NCI-H2081 (cell line): ENCODE measurements at regions not wholly inside any gene's neighbourhood (a gene's known extent, or its start where the extent isn't known, plus 50 kb on each side); places are given as distances from the start of the nearest gene placed in this dataset.
A peak's percentile ranks its signal among the peaks of the same experiment; 100 is the strongest.

Experiments
- DNase-seq, 2 experiments: peaks; one replicate each; lab custom pipeline; 2025; lab: John Stamatoyannopoulos, UW

- DNase-seq = no peak
These were observed 230.3 kb upstream of the MEOX2 start for GRCh38 chr7:15916681-15917380.

DNA sequence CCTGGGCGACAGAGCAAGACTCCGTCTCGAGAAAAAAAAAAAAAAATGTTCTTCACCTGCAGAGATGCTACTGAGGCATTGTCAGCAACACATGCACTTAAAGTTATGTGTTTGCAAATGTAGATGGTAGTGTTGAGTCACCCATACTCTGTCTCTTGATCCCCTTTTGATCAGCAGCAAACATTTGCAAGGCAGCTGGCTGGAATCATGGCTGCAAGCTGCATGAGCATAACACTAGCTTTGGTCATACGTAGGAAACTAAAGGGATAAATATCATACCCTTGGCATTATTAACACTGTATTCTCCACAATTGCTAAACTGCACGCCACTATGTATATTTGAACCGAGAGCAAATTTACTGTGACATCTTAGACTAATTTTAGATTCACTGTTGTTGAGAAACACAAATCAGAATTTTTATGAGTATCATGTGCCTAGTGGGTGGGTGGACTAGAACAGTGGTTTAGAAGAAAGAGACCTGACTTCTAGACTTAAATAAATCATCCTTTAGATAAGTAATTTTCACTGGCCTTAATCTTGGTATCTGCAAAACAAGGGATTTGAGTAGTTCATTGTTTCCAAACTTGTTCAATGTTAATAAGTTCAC is 229.3 kb upstream of the MEOX2 start:
- no peak for DNase-seq

GRCh38 chr7:15914611-15915010 is 228.1 kb upstream of the MEOX2 start:
- DNase-seq = no peak

GRCh38 chr7:15906436-15906835 is 220.0 kb upstream of the MEOX2 start:
- no peak for DNase-seq

GRCh38 chr7:15905251-15906040 is 219.0 kb upstream of the MEOX2 start:
- DNase-seq = no peak

- no peak for DNase-seq
These were observed 204.8 kb upstream of the MEOX2 start for GRCh38 chr7:15891151-15891881.

- peak; percentile 1 to 6 for DNase-seq
These were observed 203.0 kb upstream of the MEOX2 start for GRCh38 chr7:15889507-15889906.

- no peak for DNase-seq
These were observed 201.6 kb upstream of the MEOX2 start for GRCh38 chr7:15888090-15888489.

- no peak for DNase-seq
These were observed 200.1 kb upstream of the MEOX2 start for GRCh38 chr7:15886626-15887025.

DNA sequence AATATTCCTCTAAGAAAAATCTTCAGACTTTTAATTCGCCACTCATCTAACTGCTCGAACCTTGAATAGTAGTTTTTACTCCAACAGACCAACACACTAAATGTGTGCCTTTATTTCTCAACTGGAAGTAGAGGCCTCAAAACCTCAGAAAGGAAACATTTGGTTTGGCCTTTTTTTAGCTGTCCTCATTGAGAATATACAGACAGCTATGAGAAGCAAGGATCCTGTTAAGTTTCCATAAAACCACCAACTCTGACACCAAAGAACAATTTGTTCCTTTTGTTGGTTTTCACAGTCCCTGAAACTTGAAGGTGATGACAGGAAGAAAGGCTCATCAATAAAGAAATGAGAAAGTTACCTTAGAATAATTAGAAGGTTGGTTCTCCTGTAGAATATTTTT is 199.2 kb upstream of the MEOX2 start:
- DNase-seq = no peak

DNA sequence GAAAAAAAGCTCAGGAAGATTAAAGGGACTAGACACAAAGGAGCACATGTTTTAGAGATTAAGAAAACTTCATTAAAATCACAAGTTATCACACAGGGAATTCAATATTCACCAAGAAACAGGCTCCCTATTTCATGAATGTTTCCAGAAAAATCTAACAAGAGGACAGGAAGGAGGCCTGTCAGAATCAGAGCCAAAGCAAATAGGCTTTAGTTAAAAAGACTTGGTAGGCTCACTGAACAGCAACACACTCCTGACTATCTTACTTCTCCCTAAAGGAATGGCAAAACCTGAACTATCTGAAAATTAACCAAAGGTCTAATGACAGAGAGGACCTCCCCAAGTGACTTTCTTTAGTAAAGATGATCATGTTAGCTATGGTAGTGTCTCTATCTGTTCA is 188.3 kb upstream of the MEOX2 start:
- DNase-seq = no peak

DNA sequence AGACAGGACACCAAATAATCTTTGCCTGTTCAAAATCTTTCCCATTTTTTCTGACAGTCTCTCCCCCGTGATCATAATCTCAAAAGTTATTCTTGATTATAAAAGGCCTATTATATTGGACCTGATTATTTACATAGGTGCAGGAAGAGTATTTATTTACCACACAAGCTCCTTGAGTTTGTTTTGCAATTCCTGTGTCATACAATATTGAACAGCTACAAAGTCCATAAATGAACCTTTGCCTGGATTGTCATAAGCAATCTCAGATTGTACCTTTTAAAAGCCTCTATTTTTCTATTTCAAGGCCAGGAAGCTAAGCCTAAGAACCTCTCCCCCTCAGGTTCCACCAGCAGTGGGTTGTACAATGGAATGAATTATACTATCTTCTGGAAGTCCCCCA is 183.9 kb upstream of the MEOX2 start:
- no peak for DNase-seq

DNA sequence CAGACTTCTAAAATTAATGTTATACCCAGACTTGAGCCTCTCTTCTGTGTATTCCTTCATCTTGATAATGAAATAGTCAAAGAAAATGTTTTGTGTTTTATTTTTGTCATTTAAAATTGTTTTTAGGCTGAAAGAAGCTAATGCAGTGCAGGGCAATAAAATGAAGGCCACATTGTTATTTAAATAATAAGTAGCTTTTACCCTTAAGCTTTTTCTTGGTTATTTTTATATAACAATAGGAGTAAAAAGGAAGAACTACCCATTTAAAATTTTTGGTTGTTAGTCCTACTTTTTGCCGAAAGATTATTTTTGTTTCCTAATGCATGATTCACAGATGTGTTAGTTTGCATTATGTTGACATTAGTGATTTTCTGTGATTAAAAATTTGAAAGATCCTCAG is 181.0 kb upstream of the MEOX2 start:
- DNase-seq = no peak

DNA sequence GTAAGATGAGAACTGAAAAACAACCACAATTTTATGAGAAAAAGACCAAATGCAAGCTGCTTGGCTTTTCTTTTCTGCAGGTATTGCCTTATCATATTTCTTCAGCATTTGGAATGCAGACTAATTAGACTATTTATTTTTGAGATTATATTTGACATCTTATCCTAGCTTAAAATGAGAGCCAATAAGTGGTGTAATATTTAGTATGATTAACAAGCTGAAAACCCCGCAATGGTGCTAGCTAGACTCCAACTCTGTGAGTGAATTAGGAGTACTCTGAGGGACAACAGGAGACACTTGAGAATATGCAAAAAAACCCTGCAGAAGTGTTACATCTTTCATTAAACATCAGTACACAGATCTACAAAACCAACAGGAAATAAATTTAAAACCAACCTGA is 180.3 kb upstream of the MEOX2 start:
- no peak for DNase-seq

GRCh38 chr7:15864626-15864991 is 178.1 kb upstream of the MEOX2 start:
- DNase-seq = no peak

GRCh38 chr7:15863951-15864625 is 177.6 kb upstream of the MEOX2 start:
- DNase-seq = no peak

DNA sequence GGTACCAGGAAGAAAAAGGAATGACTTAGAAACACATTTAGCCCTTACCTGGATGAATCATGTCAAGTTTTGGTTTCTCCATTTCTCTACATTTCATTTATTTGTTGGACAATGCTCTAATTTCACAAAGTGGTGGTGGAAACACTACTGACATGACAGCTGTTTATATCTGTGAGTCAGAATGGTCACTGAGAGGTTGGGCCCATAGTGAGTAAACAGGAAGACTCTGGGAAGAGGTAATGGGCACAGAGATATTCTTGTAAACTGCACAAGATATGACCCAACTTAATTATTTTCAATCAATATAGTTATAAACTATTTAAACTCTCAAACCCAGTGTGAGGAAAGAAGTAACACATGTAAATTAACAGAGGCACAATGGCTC is 176.3 kb upstream of the MEOX2 start:
- no peak for DNase-seq

- no peak for DNase-seq
These were observed 175.7 kb upstream of the MEOX2 start for GRCh38 chr7:15862016-15862780.

DNA sequence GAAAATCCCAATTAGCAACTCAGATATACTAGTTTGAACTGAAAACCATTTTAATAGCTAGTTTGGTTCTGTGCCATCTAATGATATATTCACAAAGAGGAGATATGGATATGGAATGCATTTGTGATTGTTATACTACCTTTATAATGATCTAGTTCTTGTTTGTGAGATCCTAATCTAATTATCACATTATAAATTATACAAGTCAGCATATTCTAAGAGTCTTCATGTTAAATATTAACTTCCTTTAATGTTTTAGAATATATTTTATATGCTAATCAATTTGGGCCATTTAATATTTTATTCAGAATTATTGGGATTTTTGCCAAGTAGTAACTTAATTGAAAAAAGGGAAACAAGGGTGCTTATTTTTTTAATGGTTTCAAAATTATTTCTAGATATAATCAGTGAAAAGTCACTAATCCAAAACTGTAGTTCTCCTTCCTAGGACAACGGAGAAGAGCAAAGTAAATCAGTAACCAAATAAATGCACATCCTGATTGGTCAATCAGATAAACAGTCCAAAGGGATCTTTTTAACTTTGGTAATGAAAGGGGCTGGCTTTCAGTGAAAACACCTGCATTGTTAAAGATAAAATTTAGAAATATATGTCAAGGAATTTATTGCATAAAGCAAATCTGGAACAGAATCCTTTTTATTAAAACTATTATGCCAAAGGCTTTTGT is 173.9 kb upstream of the MEOX2 start:
- DNase-seq = no peak

DNA sequence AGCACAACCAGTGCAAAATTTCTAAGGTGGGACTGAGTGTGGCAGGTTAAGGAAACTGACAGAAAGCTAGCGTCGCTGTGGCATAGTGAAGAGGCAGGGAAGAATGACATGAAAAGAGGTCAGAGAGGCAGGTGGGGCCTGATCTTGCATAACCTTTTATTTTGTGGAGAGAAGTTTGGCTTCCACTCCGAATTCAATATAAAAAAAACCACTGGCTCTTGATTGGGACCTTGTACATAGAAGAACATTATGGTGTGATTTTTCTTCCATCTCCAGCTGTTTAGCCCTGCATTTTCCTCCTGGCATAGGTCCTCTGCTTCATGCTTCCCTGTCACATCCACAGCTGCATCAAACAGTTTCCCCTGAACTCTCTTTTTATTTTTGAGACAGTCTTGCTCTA is 170.5 kb upstream of the MEOX2 start:
- DNase-seq = no peak

- DNase-seq = no peak
These were observed 169.8 kb upstream of the MEOX2 start for GRCh38 chr7:15856311-15856710.
